ENCODE measurements at regions not wholly inside any gene's neighbourhood (a gene's known extent, or its start where the extent isn't known, plus 50 kb on each side); places are given as distances from the start of the nearest gene placed in this dataset.

- DNase-seq (ENCODE audit: low spot score) (no peak), ATAC-seq (ENCODE audit: low FRiP score) (no peak)
- TF ChIP-seq CTCF (IDR thresholded peaks at IDR 0.05): no peak
These were observed 56.5 kb downstream of the IRX6 start for GRCh38 chr16:55380485-55380884.

DNA sequence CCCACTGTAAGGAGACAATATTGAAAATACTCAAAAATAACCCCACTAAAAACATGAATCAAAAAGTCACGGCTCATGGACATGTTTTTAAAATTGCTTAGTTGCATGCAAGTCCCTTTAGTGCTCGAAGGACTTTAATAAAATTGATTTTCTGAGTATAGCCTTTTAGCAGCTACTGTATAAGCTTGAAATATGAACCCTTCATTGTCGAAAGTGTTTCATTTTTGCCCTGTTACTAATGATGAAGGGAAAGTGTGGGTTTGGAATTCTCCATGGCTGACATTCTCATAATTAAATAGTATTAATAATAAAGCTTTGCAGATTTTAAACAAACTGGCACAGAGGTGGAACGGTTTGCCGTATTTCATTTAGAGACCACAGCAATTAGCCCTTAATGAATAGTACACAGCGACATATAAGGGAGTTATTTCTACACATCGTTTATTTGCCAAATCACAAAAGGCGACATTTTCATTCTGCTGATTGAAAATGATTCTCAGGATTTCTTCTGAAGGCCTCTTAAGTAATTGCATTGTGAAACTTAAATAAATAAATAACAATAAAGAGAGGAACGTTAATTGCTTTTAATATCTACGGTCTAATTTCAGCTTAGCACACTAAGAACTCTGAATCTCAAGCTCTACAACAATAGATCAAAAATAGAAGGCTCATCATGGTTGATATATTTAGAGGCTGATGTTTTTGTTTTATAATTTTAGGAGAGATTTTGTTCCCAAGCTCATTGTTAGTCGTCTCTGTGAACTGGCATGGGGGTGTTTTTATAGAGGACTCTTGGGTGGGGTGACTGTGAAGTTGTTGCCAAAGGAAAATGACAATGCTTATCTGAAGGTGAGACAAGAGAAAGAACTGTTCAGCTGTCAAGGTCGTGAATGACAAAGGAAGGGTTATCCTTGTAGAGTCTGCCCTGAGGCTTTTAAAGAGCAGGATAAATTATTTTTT is 60.6 kb downstream of the IRX6 start:
- no peak for TF ChIP-seq CTCF (IDR thresholded peaks at IDR 0.05)
- ATAC-seq (ENCODE audit: low FRiP score) (no peak), DNase-seq (ENCODE audit: low spot score) (no peak)

GRCh38 chr16:55385359-55385758 is 61.4 kb downstream of the IRX6 start:
- ATAC-seq (ENCODE audit: low FRiP score): no peak
- TF ChIP-seq CTCF (IDR thresholded peaks at IDR 0.05): no peak

DNA sequence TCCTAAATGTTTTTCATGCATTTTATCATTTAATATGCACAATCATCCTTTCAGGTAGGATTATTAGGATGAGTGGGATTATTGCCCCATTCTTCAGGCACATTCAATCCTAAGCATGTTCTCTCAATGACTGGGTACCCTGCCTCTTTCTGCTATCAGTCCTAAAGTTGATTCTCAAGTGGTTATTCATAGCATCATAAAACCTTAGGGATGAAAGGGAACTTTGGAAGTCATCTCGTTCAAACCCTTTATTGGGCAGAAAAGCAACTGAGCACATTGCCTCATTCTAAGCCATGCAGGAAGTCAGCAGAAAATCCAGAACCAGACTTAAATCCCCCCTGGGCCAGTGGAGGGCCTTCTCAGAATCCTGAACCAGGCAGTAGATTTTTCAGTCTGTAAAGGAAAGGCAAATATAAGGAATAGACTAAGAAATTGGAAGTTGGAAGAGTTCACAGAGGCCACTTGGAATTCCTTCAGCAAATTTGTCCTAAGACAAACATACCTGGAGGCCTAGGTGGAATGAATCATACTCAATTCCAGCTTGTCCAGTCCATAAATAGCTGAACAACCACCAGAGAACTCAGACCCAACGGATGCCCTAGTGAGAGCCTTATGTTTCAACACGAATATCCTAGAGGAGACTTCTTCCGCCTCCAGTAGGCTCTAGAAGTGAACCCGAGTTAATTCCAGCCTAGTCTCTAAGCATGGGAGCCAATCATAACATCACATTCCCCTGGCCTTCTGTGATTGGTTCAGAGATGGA is 62.7 kb downstream of the IRX6 start:
- ATAC-seq (ENCODE audit: low FRiP score): no peak
- DNase-seq (ENCODE audit: low spot score): no peak
- TF ChIP-seq CTCF (IDR thresholded peaks at IDR 0.05): no peak

More at GRCh38 chr16:55385359-55385758, 61.4 kb downstream of the IRX6 start:
- no peak for DNase-seq (ENCODE audit: low spot score)

DNA sequence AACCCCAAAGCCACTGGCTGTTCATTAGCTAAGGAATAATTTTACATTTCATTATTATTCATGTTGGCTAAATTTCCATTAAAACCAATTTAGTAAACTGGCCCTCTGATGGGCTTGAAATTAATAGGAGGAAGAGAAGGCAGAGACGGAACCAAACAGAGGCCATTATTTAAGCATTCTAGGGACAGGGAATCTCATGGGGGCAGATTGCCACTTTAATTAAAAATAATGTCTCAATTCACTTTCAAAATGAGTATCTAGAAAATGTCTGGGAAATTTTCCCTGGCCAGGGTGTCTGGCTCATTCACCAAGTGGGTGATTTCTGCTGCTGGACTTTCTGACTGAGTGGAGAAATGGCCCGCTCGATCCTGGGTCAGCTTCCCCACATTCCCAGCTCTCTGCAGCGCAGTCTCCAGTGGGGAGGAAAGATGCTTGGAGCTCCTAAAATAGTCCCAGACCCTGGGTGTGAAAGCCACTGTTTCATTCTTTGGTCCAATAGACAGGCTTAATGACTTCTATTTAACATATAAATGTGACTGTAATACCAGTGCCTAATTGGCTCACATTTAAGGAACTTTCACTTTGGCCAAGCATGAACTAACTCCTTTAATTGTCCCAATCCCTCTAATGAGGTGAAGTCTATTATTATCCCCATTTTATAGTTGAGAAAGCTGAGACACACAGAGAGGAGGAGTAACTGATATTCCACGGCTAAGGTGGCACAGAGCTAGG is 64.3 kb downstream of the IRX6 start:
- ATAC-seq (ENCODE audit: low FRiP score): no peak
- TF ChIP-seq CTCF (IDR thresholded peaks at IDR 0.05): no peak
- no peak for DNase-seq (ENCODE audit: low spot score)

GRCh38 chr16:55389426-55390073 is 65.5 kb downstream of the IRX6 start:
- DNase-seq (ENCODE audit: low spot score) (no peak), ATAC-seq (ENCODE audit: low FRiP score) (peak; percentile 37)
- no peak for TF ChIP-seq CTCF (IDR thresholded peaks at IDR 0.05)
